ENCODE measurements at regions not wholly inside any gene's neighbourhood (a gene's known extent, or its start where the extent isn't known, plus 50 kb on each side); places are given as distances from the start of the nearest gene placed in this dataset.
"Not testable (repeated sequence)": the region's sequence is repeated elsewhere in the genome, so short reads cannot be mapped to it uniquely, and the experiment has no call there.

DNA sequence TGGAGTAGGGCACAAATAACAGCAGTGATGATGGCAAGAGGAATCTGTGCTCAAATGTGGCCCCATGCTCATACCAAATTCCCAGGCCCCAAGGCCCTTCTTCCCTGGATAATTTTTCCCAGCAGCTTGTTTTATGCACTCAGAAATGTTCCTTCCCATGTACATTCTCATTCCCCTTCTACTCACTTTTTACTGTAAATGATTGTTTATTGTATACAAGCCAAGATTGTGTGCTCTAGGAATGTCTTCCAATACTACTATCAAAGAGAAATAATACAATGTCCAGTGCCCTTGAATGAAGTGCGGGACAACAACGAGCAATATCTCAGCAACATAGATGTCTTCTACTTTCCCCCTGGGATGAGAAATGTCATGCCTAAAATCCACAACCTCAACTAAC lies 201.6 kb downstream of the ICOS start:
- DNase-seq (ENCODE audit: extremely low read depth in 1 of 2, low read depth in 1 of 2) = no peak

DNA sequence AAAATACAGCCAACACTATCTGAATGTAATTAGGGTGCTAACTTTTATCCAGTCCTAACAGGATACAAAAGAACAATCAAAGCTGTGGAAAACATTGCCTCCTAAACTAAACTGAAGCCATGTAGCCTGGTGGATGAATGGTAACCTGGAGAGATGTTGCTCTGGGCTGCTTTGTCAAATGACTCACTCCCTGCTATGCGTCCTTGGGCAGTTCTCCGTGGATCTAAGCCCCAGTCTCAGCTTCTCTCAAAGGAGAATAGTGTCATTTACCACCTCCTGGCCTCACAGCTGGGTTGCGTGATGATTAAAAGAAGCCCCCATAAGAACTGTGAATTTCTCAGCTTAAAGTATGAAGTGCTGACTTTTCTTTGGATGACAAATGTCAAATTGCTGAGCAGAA lies 203.7 kb downstream of the ICOS start:
- no peak for DNase-seq (ENCODE audit: extremely low read depth in 1 of 2, low read depth in 1 of 2)

DNA sequence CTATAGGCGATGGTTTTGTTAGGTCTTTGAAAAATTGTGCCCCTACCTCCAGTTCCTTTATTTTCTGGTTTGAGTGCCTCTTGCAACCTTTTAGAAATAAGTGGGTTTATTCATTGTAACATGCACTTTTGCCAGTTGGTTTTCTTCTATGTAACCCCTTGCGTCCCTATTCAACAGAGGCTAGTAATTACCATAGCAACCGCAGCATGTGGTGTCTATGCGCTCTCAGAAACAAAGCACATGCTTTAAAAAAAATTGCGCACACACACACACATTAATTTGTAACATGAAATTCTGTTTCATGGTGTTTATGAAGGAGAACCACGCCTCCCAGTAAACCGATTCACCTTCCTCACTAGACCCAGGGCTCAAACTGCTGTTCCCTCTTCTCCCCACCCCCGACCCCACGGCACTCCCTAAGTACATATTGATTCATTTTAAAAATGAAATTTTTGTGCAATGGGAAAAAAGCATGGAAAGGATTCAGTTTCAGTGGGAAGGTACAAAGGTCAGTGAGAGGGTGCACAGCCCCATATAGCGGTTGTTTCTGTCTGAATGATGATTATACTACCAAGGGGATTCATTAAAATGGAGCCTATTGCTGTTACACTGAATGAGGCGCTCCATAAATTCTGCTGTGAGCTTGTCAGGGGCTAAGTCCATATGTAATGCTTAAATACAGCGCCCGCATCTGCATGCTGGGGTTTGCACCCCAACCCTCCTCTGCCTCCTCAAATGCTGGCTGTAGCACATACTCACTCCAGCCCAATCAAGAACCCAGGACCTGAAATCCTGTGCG lies 206.9 kb downstream of the ICOS start:
- no peak for DNase-seq (ENCODE audit: extremely low read depth in 1 of 2, low read depth in 1 of 2)

DNA sequence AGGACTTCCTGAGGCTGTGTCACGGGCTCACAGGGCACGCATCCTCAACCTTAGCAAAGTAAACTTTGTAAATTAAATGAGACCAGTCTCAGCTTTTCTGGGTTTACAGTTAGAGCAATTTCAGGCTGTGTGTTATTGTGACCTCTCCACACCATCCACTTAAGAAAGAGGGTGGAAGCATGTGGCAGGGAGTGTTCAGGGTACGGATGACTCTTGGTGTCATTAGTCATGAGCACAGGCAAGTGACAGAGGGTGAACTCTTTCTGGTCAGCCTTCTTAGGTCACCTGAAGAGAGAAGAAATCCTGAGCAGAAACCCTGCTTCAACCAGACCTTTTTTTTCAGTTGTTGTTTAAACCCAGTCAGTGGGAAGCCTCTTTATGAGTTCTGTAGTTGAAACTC lies 207.9 kb downstream of the ICOS start:
- DNase-seq (ENCODE audit: extremely low read depth in 1 of 2, low read depth in 1 of 2) = no peak

DNA sequence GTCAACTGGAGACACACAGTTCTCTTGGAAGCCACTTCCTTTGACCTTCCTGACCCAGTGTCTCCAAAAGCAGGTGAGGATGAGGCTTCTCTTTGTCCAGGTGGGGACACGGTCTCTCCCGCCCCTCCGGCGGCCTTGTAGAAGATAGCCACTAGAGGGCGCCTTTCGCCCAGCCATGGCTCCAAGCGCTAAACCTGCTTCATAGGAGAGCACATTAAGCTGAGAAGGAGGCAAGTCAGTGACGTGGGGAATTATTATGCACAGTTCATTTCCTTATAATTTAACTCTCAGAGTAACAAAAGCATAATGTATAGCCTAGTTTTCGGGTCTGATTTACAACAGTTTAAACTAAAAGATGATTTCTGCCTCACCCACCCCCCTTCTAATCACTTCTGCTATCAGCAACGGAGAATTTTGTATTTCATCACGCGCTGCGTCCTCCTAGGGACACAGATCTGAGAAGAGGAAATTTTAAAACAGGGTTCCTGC lies 208.7 kb downstream of the ICOS start:
- peak; percentile 57 for DNase-seq (ENCODE audit: extremely low read depth in 1 of 2, low read depth in 1 of 2)

DNA sequence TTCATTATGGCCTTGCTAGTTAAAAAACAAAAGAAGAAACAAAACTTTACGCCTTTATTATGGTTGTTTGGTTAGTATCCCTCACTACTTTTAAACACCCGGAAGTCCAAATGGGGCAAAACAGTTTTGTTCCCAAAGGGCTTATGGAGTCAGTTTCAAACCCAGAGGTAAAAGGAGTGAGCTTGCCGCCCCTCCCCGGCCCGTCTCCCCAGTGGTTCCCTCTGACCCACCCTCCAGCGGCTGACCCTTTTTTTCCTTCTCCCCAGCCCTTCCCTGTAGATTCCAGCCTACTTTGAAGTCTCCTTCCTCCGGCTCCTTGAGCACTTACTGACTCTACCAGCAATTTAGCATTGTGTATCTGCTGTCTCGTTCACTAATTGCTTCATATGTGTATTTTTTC lies 209.2 kb downstream of the ICOS start:
- no peak for DNase-seq (ENCODE audit: extremely low read depth in 1 of 2, low read depth in 1 of 2)

DNA sequence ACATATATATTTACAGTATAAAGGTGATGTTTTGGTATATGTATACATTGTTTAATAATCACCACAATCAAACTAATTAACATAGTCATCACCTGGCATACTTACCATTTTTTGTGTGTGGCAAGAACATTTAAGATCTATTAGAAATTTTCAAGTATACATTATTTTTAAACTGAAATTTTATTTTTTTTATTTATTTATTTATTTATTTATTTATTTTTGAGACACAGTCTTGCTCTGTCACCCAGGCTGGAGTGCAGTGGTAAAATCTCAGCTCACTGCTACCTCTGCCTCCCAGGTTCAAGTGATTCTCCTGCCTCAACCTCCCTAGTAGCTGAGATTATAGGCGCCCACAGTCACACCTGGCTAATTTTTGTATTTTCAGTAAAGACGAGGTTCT lies 210.5 kb downstream of the ICOS start:
- not testable (repeated sequence) for DNase-seq (ENCODE audit: extremely low read depth in 1 of 2, low read depth in 1 of 2)

DNA sequence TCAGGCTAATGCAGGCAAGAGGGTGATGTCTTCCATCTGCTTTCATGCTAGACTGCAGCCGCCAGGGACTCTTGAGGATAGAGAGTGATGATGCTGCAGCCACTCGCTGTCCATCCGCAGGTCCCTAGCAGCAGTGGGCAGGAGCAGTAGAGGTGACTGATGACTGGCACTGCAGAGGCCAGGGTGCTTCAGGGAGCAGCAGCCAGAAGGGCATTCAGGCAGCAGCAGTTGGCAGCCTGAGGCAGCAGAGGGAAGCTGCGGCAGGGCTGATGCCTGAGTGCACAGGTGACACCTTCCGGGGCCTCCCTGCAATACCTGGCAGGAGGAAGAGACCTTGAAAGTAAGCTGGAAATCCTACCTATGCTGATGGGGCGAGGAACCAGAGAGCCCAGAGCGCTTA lies 214.2 kb downstream of the ICOS start:
- no peak for DNase-seq (ENCODE audit: extremely low read depth in 1 of 2, low read depth in 1 of 2)

DNA sequence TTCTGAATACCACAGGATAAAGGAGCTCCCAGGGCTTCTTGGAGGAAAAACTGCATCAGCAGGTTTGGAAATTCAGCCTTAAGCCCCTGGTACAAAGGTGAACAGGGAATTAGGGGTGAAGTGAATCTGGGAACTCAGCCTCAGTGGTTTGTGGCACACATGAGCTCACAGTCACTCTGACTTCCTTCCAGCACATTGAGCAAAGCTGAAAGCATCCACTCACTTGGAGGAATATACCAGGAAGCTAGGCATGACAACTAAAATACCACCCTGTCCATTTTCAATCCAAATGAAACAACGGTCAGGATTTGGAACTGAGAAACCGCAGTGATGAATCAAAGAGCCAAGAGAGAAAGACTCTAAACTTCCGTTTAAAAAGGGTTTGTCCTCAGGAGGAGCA lies 216.1 kb downstream of the ICOS start:
- no peak for DNase-seq (ENCODE audit: extremely low read depth in 1 of 2, low read depth in 1 of 2)

DNA sequence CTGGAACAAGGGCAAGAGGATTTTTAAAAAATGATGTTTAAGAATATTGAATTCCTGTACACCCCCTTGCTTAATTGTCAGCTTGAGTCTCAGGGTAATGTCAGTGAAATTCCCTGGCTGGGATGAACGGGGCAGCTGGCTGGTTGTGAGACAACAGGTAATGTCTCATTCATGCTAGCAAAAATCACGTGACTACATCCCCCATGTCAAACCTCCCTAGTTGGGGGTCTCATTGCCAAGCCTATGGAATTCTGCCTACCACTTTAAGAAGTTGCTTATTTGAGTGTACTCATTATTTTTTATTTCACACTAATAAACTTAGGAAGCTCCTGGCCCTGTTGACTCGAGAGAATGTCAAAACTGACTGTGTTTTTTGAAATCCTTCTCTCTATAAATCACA lies 218.3 kb downstream of the ICOS start:
- no peak for DNase-seq (ENCODE audit: extremely low read depth in 1 of 2, low read depth in 1 of 2)

DNA sequence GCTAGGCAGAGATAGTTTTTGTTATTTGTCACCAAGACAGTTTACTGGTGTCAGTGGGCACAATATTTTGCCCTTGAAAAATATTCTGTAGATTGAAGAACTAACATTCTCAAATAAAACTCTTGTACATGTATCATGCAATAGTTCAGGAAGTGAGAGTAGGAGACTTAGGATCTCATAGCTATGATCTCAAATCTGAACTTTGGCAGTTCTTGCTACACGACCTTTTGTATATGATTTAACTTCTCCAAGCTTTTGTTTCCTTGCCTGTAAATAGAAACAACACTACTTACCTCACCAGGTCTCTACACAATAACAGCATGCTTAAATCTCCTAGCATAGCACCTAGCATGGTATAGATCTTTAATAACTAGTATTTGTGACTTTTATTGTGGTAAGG lies 219.9 kb downstream of the ICOS start:
- DNase-seq (ENCODE audit: extremely low read depth in 1 of 2, low read depth in 1 of 2) = no peak

DNA sequence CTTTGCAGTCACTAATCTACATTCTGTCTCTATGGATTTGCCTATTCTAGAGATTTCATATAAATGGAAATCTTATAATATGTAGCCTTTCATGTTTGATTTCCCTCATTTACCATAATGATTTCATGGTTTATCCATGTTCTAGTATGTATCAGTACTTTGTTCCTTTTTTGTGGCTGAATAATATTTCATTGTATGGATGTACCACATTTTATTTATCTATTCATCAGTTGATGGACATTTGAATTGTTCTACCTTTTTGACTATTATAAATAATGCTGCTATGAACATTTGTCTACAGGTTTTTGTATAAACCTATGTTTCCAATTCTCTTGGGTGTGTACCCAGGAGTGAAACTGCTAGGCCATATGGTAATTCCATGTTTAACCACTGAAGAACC lies 221.1 kb downstream of the ICOS start:
- no peak for DNase-seq (ENCODE audit: extremely low read depth in 1 of 2, low read depth in 1 of 2)

DNA sequence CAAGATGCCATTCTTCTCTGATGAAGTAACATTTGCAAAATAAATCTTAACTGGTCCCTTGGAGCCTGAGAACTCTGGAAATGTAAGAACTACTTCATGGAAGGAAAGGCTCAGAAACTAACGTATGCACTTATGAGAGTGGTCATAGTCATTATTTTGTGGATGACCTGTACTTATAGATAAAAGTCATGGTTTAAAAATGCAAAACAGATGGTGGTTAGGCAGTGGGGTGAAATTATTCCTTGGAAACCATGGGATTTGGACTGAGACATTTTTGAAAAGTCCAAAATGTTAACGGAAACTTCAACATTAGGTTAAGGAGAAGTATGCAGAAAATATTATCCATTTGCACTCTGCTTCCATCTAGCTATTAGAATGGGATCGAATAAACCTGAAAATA lies 223.0 kb downstream of the ICOS start:
- DNase-seq (ENCODE audit: extremely low read depth in 1 of 2, low read depth in 1 of 2) = no peak

DNA sequence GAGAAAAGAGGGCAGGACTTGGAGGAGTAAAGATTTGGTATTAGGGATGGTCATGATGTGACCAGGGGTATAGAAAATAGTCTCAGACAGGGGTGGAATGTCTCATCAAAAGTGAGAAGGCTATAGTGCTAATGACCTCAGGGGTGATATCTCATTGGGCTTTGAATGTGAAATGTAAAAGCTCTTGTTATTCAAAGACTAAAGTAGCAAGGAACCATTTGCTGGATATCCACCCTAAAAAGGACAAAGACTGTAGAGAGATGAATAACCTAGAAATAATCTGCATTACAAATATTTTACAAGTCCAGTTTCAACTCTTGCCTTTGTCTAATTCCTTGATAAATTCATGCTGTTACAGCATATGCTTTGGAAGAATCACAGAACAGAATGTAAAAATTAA lies 224.4 kb downstream of the ICOS start:
- DNase-seq (ENCODE audit: extremely low read depth in 1 of 2, low read depth in 1 of 2) = no peak

DNA sequence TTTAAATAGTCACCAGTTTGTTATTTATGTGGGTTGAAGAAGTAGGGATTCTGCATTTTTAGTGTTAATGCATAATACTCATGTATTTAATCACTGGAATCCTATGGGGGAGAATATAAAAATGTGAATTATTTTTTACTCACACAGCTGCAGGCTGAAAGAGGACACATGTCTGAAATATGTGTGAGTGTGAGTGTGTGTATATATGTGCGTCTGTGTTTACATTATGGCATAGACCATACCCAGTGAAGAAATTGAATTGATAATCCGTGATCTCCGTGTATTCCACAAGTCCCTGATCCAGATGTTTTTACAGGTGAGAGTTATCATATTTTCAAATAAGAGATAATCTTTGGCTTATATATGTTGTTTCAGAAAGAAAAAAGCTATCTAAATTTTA lies 225.3 kb downstream of the ICOS start:
- no peak for DNase-seq (ENCODE audit: extremely low read depth in 1 of 2, low read depth in 1 of 2)

DNA sequence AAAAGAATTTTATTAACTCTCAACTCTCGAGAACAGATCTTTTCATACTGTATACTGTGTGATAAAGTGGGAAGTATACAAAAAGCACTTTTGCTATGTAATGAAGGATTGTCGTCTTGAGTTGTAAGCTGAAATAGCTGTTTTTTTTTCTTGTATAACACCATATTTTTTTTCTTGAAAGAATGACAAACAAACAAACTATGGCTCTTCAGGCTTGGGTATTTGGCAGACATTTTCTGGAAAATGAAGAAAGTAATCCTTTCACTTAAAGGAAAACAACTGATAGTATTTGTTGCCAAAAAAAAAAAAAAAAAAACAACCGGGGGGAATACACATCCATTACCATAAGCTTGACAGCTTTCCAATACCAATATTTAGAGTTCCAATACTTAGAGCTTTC lies 230.4 kb downstream of the ICOS start:
- DNase-seq (ENCODE audit: extremely low read depth in 1 of 2, low read depth in 1 of 2) = no peak

DNA sequence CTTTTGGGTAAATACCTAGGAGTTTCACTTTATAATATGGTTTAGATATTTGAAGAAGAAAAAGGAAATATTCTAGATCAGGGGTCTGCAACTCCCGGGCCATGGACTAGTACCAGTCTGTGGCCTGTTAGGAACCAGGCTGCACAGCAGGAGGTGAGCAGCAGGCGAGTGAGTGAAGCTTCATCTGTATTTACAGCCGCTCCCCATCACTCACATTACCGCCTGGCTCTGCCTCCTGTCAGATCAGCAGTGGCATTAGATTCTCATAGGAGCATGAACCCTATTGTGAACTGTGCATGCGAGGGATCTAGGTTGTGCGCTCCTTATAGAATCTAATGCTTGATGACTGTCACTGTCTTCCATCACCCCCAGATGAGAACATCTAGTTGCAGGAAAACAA lies 231.1 kb downstream of the ICOS start:
- DNase-seq (ENCODE audit: extremely low read depth in 1 of 2, low read depth in 1 of 2) = not testable (repeated sequence)

DNA sequence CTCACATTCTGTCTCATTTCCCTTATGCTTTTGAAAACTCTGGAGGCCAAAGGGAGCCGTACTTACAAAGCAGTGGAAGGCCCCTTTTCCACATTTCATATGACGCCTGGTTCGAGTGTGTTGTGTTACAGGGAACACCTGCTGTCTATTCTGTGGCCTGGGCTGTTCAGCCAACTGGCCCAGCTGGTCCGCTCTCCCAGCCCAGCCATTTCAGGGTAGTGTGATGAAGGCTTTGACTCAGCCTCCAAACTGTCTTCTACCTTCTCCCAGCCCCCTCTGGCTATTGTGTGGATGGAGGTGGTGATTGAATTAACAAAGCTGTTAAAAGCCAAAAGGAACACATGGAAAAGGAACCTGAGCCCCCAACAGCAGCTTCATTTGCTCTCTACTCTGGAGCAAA lies 233.8 kb downstream of the ICOS start:
- DNase-seq (ENCODE audit: extremely low read depth in 1 of 2, low read depth in 1 of 2) = no peak

DNA sequence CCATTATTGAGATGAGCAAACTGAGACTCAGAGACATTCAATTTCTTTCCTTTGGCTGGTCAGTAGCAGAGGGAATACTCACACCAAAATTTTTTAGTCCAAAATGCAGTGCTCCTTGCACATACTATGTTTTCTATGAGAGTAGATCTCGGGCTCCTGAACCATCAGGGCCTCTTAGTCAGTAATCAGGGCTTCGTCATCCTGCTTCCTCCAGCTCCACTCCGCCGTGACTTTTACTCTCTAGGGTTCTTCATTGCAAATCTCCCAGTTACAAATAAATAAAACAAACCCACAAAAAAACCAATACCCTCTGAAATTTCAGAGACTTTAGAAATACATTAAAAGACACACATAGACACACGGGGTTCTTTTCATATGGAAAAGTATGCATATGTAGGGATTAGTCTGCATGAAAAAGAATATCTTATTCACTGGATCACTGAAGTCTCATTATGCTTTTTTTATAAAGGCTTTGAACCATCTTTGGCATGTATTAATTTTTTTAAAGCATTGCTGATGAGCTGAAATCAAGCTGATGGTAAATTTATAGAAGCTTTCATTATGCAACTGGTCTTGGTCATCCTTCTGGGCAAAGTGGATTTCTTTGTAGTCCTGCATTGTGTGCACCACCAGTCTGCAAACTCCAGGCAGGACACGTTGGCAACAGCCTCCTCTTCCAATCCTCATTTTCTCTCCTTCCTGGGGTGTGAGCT lies 235.0 kb downstream of the ICOS start:
- DNase-seq (ENCODE audit: extremely low read depth in 1 of 2, low read depth in 1 of 2) = no peak

DNA sequence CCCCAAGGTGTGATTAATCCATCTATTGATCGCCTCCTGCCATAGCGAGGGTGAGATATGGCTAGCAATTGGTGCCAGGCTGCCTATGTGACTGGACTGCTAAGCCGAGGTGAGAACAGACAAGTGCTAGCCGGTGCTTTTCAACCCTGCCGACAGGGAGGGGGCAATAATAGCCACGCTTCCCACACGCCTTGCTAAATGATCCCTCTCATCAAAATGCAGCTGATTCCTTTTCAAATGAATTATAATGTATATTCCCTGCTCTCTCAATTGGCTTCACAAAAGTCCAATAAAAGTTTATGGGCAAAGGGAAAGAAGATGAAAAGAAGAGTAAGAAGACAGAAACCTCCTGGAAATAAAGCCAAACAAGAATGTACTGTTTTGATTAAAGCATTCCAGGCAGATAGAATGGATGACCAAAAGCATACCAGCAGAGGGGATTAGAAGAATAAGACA lies 235.6 kb downstream of the ICOS start:
- no peak for DNase-seq (ENCODE audit: extremely low read depth in 1 of 2, low read depth in 1 of 2)

DNA sequence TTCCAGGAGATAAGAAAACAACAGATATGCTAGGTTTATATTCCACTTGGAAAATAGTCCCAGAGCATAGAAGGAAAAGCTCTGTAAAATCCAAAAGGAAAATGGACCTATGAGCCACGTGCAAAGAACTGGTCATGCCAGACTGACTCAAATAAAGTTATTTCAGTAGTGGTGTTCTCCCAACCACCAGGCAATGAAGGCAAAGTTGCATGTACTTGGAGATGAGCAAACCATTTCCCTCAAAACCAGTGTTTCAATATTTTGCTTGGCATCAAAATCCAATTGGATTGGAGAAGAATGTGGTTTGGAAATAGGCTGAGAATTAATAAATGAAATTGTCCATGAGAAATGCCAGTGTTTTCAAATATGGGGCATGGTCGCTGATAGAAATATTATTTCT lies 237.5 kb downstream of the ICOS start:
- no peak for DNase-seq (ENCODE audit: extremely low read depth in 1 of 2, low read depth in 1 of 2)

DNA sequence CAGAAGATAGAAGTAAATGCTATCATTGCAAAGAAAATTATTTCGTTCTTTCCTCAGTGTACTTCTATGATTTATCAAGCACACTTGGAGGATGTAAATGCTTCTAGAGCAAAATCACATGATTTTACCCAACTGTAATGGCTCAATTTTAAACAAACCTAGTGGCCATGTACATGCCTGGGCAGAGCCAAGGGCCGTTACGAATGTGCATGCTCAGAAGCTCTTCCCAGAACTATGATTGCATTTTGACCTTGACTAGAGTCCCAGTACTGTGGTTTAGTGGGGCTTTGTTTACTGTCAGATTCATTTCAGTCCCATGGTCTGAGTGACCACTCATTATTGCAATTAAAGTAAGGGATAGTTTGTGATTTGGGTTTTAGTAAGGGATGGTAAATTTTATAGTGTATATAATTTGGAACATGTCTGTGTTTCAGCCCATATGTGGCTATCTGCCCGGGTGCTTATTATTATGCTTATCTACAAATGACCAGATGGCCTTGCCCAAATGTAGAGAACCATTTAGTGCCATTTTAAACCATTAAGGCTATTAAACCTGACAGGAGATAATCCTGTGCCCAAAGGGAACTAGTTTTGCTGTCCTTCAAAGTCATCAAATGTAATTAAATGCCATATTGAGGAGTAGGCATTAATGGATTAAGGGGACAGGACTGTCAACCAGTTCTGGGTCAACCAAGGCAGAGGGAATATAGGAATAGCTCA lies 239.1 kb downstream of the ICOS start:
- no peak for DNase-seq (ENCODE audit: extremely low read depth in 1 of 2, low read depth in 1 of 2)
